MM.1S (cell line): ENCODE measurements at regions not wholly inside any gene's neighbourhood (a gene's known extent, or its start where the extent isn't known, plus 50 kb on each side); places are given as distances from the start of the nearest gene placed in this dataset.

Experiments
- EZH2 ChIP-seq: fragments of 300-600 bp; sonication (generic); optimal IDR thresholded peaks from 2 replicates; pipeline ENCODE3; 2017; ENCODE audit warnings: low read depth, mild to moderate bottlenecking, antibody characterized with exemption, low read length, mixed read lengths
- TF ChIP-seq, protein P1 (sequence below): fragments of 300-600 bp; sonication (generic); IDR thresholded peaks from 2 replicates; pipeline ENCODE4 v1.5.1; 2016; ENCODE audit warnings: antibody characterized with exemption, low read length, mixed read lengths

DNA sequence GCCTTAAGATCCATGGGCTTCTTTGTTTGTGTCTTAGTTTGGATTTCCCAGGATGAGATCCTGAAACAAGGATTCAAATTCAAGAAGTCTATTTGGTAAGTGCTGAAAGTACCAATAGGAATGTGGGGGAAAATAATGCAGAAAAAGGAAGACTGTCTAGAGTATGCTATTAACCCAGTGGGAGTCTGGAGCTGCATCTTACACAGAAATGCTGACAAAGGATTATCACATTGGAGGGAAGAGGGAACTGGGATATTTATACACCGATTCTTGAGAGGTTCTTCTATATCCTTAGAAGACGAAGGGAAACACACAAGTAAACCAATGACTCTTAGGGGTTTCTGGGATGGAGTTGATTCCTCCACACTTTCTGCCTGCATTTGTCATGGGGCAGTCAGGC is 294.8 kb upstream of the FIGN start:
- TF ChIP-seq EZH2 = no peak
- TF ChIP-seq, protein P1, sequence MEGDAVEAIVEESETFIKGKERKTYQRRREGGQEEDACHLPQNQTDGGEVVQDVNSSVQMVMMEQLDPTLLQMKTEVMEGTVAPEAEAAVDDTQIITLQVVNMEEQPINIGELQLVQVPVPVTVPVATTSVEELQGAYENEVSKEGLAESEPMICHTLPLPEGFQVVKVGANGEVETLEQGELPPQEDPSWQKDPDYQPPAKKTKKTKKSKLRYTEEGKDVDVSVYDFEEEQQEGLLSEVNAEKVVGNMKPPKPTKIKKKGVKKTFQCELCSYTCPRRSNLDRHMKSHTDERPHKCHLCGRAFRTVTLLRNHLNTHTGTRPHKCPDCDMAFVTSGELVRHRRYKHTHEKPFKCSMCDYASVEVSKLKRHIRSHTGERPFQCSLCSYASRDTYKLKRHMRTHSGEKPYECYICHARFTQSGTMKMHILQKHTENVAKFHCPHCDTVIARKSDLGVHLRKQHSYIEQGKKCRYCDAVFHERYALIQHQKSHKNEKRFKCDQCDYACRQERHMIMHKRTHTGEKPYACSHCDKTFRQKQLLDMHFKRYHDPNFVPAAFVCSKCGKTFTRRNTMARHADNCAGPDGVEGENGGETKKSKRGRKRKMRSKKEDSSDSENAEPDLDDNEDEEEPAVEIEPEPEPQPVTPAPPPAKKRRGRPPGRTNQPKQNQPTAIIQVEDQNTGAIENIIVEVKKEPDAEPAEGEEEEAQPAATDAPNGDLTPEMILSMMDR = no peak
